Hippocampal formation (tissue), 2 donors: ENCODE measurements at regions not wholly inside any gene's neighbourhood (a gene's known extent, or its start where the extent isn't known, plus 50 kb on each side); places are given as distances from the start of the nearest gene placed in this dataset.
"Not testable (repeated sequence)": the region's sequence is repeated elsewhere in the genome, so short reads cannot be mapped to it uniquely, and the experiment has no call there.

Experiments used
- DNase-seq, 2 donors: peaks; one replicate each; lab custom pipeline; 2025; lab: John Stamatoyannopoulos, UW

GRCh38 chr16:48003206-48003907, 152.4 kb downstream of the ABCC12 start:
- DNase-seq = no peak

GRCh38 chr16:48001324-48001895, 154.4 kb downstream of the ABCC12 start:
- DNase-seq = no peak

- no peak for DNase-seq
Measured at GRCh38 chr16:48000622-48001021, 155.2 kb downstream of the ABCC12 start.

- DNase-seq = no peak
Measured at GRCh38 chr16:47999595-47999994, 156.2 kb downstream of the ABCC12 start.

- DNase-seq = no peak
Measured at GRCh38 chr16:47995354-47995753, 160.4 kb downstream of the ABCC12 start.

- no peak for DNase-seq
Measured at GRCh38 chr16:47991491-47991890, 164.3 kb downstream of the ABCC12 start.

- DNase-seq = no peak
Measured at GRCh38 chr16:47990676-47991075, 165.1 kb downstream of the ABCC12 start.

- no peak for DNase-seq
Measured at GRCh38 chr16:47987136-47987535, 168.7 kb downstream of the ABCC12 start.

- no peak for DNase-seq
Measured at GRCh38 chr16:47986031-47986430, 169.8 kb downstream of the ABCC12 start.

- no peak for DNase-seq
Measured at GRCh38 chr16:47984669-47985068, 171.1 kb downstream of the ABCC12 start.

- no peak for DNase-seq
Measured at GRCh38 chr16:47983999-47984580, 171.7 kb downstream of the ABCC12 start.

- DNase-seq = no peak
Measured at GRCh38 chr16:47980212-47980611, 175.6 kb downstream of the ABCC12 start.

- no peak for DNase-seq
Measured at GRCh38 chr16:47979616-47980182, 176.1 kb downstream of the ABCC12 start.

- no peak for DNase-seq
Measured at GRCh38 chr16:47979164-47979520, 176.7 kb downstream of the ABCC12 start.

- DNase-seq = no peak
Measured at GRCh38 chr16:47978491-47979163, 177.2 kb downstream of the ABCC12 start.

- DNase-seq = no peak
Measured at GRCh38 chr16:47977802-47978201, 178.0 kb downstream of the ABCC12 start.

GRCh38 chr16:47976636-47977210, 179.1 kb downstream of the ABCC12 start:
- no peak for DNase-seq

GRCh38 chr16:47974971-47975370, 180.8 kb downstream of the ABCC12 start:
- DNase-seq = not testable (repeated sequence)

GRCh38 chr16:47973552-47973951, 182.2 kb downstream of the ABCC12 start:
- DNase-seq = no peak

GRCh38 chr16:47972246-47972985, 183.4 kb downstream of the ABCC12 start:
- no peak for DNase-seq

GRCh38 chr16:47971225-47971624, 184.6 kb downstream of the ABCC12 start:
- DNase-seq = no peak
